H9 (cell line): ENCODE measurements at regions not wholly inside any gene's neighbourhood (a gene's known extent, or its start where the extent isn't known, plus 50 kb on each side); places are given as distances from the start of the nearest gene placed in this dataset.

Experiments
- DNase-seq: peaks from one replicate; pipeline ENCODE4 v3.0.0-alpha.2; 2017
- H2AFZ ChIP-seq: one replicate; pipeline ENCODE4 v1.6.1; 2013; ENCODE audit warnings: mild to moderate bottlenecking, low read length, control low read depth, moderate library complexity
- H2AK5ac ChIP-seq: 2 replicates; pipeline ENCODE4 v1.6.1; 2013; ENCODE audit warnings: low read length, control low read depth, mixed read lengths; ENCODE audit not compliant: insufficient read length
- H2BK120ac ChIP-seq: one replicate; pipeline ENCODE4 v1.6.1; 2013; ENCODE audit warnings: low read depth, mild to moderate bottlenecking, low read length, control low read depth, inconsistent platforms; ENCODE audit not compliant: poor library complexity, severe bottlenecking
- H2BK12ac ChIP-seq: 2 replicates; pipeline ENCODE4 v1.6.1; 2013; ENCODE audit warnings: low read length, control low read depth, mixed read lengths, low read depth; ENCODE audit not compliant: insufficient read length
- H2BK15ac ChIP-seq: 2 replicates; pipeline ENCODE4 v1.6.1; 2013; ENCODE audit warnings: low read depth, low read length, control low read depth
- H2BK20ac ChIP-seq: one replicate; pipeline ENCODE4 v1.6.1; 2013; ENCODE audit warnings: low read depth, mild to moderate bottlenecking, low read length, control low read depth, inconsistent platforms; ENCODE audit not compliant: poor library complexity, severe bottlenecking
- H2BK5ac ChIP-seq: 2 replicates; pipeline ENCODE4 v1.6.1; 2013; ENCODE audit warnings: low read length, control low read depth, mixed read lengths; ENCODE audit not compliant: insufficient read length
- H3K14ac ChIP-seq: 2 replicates; pipeline ENCODE4 v1.6.1; 2013; ENCODE audit warnings: low read length, control low read depth; ENCODE audit not compliant: insufficient read depth
- H3K18ac ChIP-seq: 2 replicates; pipeline ENCODE4 v1.6.1; 2013; ENCODE audit warnings: low read depth, mild to moderate bottlenecking, mixed read lengths, low read length, control low read depth; ENCODE audit not compliant: insufficient read length
- H3K23ac ChIP-seq: 2 replicates; pipeline ENCODE4 v1.6.1; 2013; ENCODE audit warnings: low read length, control low read depth, mixed read lengths, low read depth; ENCODE audit not compliant: insufficient read length
- H3K23me2 ChIP-seq: 2 replicates; pipeline ENCODE4 v1.6.1; 2013; ENCODE audit warnings: low read depth, mild to moderate bottlenecking, mixed read lengths, low read length, control low read depth; ENCODE audit not compliant: insufficient read length, poor library complexity, severe bottlenecking
- H3K27ac ChIP-seq: 2 replicates; pipeline ENCODE4 v1.5.1; 2013; ENCODE audit warnings: low read length, control low read depth, mixed read lengths, low read depth; ENCODE audit not compliant: insufficient read length
- H3K27me3 ChIP-seq: 2 replicates; pipeline ENCODE4 v1.6.1; 2013; ENCODE audit warnings: low read length, control low read depth, inconsistent platforms; ENCODE audit not compliant: insufficient read depth
- H3K4ac ChIP-seq: 2 replicates; pipeline ENCODE4 v1.6.1; 2013; ENCODE audit warnings: low read depth, mild to moderate bottlenecking, control low read depth, inconsistent platforms, low read length, moderate library complexity
- H3K4me1 ChIP-seq: 2 replicates; pipeline ENCODE4 v1.6.1; 2013; ENCODE audit warnings: low read length, control low read depth, inconsistent platforms; ENCODE audit not compliant: insufficient read depth
- H3K4me2 ChIP-seq: 2 replicates; pipeline ENCODE4 v1.6.1; 2013; ENCODE audit warnings: low read length, control low read depth, mixed read lengths; ENCODE audit not compliant: insufficient read length, insufficient read depth
- H3K56ac ChIP-seq: 2 replicates; pipeline ENCODE4 v1.6.1; 2013; ENCODE audit warnings: low read depth, mild to moderate bottlenecking, mixed read lengths, low read length, control low read depth; ENCODE audit not compliant: insufficient read length
- H3K79me1 ChIP-seq: 2 replicates; pipeline ENCODE4 v1.6.1; 2013; ENCODE audit warnings: low read depth, mild to moderate bottlenecking, moderate library complexity, low read length, control low read depth, inconsistent platforms; ENCODE audit not compliant: insufficient read depth, poor library complexity, severe bottlenecking
- H3K79me2 ChIP-seq: 2 replicates; pipeline ENCODE4 v1.6.1; 2013; ENCODE audit warnings: low read length, control low read depth, inconsistent platforms; ENCODE audit not compliant: insufficient read depth
- H3K9ac ChIP-seq: 2 replicates; pipeline ENCODE4 v1.6.1; 2013; ENCODE audit warnings: low read length, control low read depth, mixed read lengths; ENCODE audit not compliant: insufficient read length; ENCODE audit errors: extremely low read depth
- H3K9me3 ChIP-seq: one replicate; pipeline ENCODE4 v1.6.1; 2013; ENCODE audit warnings: low read depth, low read length, inconsistent platforms; ENCODE audit not compliant: control insufficient read depth
- H3T11ph ChIP-seq: one replicate; pipeline ENCODE4 v1.6.1; 2013; ENCODE audit warnings: mild to moderate bottlenecking, low read length, control low read depth, inconsistent platforms
- H4K20me1 ChIP-seq: one replicate; pipeline ENCODE4 v1.6.1; 2013; ENCODE audit not compliant: control insufficient read depth, insufficient read length, insufficient read depth
- H4K5ac ChIP-seq: 2 replicates; pipeline ENCODE4 v1.6.1; 2013; ENCODE audit warnings: low read depth, mild to moderate bottlenecking, mixed read lengths, low read length, control low read depth; ENCODE audit not compliant: insufficient read length
- H4K8ac ChIP-seq: replicated peaks from 2 replicates; pipeline ENCODE4 v1.6.1; 2013; ENCODE audit warnings: low read length, control low read depth, mixed read lengths, low read depth; ENCODE audit not compliant: insufficient read length
- H4K91ac ChIP-seq: 2 replicates; pipeline ENCODE4 v1.6.1; 2013; ENCODE audit warnings: low read depth, mild to moderate bottlenecking, moderate library complexity, mixed read lengths, low read length, control low read depth; ENCODE audit not compliant: insufficient read length
- H3K27ac Mint-ChIP-seq, 3 experiments: 2 replicates in 2 of 3; 3 replicates in 1 of 3; pipeline ENCODE4 v1.8.0; 2020 to 2021; ENCODE audit warnings: mixed read lengths in 3 of 3, mild to moderate bottlenecking in 1 of 3, moderate library complexity in 1 of 3
- H3K27me3 Mint-ChIP-seq: 2 replicates; pipeline ENCODE4 v1.8.0; 2021; ENCODE audit warnings: low read depth, mild to moderate bottlenecking, moderate library complexity, mixed read lengths
- H3K36me3 Mint-ChIP-seq, 3 experiments: 2 replicates in 2 of 3; 3 replicates in 1 of 3; pipeline ENCODE4 v1.8.0; 2020 to 2021; ENCODE audit warnings: low read depth in 3 of 3, mixed read lengths in 3 of 3; ENCODE audit not compliant: insufficient read depth in 1 of 3
- H3K4me1 Mint-ChIP-seq, 2 experiments: 2 replicates each; pipeline ENCODE4 v1.8.0; 2020; ENCODE audit warnings: mixed read lengths in 2 of 2
- H3K4me3 Mint-ChIP-seq, 2 experiments: 2 replicates in 1 of 2; 3 replicates in 1 of 2; pipeline ENCODE4 v1.8.0; 2020 to 2021; ENCODE audit warnings: mild to moderate bottlenecking in 2 of 2, mixed read lengths in 2 of 2, moderate library complexity in 1 of 2
- H3K9me3 Mint-ChIP-seq, 2 experiments: 2 replicates in 1 of 2; 3 replicates in 1 of 2; pipeline ENCODE4 v1.8.0; 2020; ENCODE audit warnings: mild to moderate bottlenecking in 2 of 2, mixed read lengths in 2 of 2, moderate library complexity in 1 of 2
- CTCF ChIP-seq: fragments of 200-600 bp; sonication (generic); conservative IDR thresholded peaks from 3 replicates; pipeline ENCODE4 v1.8.0; 2021; ENCODE audit warnings: antibody characterized with exemption, mild to moderate bottlenecking
- WGBS: extraction: QIAGEN DNeasy Blood & Tissue Kit; methylation state at CpG from one replicate; pipeline ENCODE4 v1.1.7; 2013; ENCODE audit warnings: missing lambda C conversion rate, low lambda C conversion rate, mixed read lengths; ENCODE audit not compliant: insufficient read length; ENCODE audit errors: extremely low coverage; 5-methylcytosine and 5-hydroxymethylcytosine counted together

DNA sequence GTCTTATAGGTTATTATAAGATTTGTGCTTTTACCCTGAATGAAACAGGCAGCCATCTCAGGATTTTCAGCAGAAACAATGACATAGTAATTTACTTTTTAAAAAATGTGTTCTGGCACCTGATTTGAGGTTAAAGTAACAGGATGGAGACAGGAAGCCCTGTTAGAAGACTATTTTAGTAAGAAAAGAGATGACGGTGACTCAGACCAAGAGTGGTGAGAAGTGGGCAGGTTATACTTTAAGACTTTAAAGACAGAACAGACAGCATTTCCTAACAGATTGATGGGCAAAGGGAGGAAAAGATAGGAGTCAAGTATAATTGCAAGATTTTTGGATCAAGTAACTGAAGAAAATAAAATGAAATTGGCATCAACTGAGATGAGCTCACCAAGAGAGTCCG, 436.8 kb upstream of the NR5A2 start:
- no peak for TF ChIP-seq CTCF
- no peak overlapping the region for H3K9ac ChIP-seq
- no peak overlapping the region for H3K4ac ChIP-seq
- no peak overlapping the region for H2BK120ac ChIP-seq
- H2AFZ ChIP-seq = no peak overlapping the region
- H2BK12ac ChIP-seq = no peak overlapping the region
- Mint-ChIP-seq H3K27ac (no peak overlapping the region; a peak in 1 of 7 replicates), H3K4me1 (peaks cover 0 to 9% of the 10 kb centered on the region in 2 experiments; a peak in 3 of 4 replicates), H3K36me3 (no peaks in the 10 kb centered on the region), H3K27me3 (no peaks in the 10 kb centered on the region), H3K4me3 (no peak overlapping the region), H3K9me3 (no peaks in the 10 kb centered on the region)
- H4K5ac ChIP-seq = no peak overlapping the region
- no peak overlapping the region for H3K23ac ChIP-seq
- no peaks in the 10 kb centered on the region for H3K4me1 ChIP-seq
- no peak overlapping the region for H2BK20ac ChIP-seq
- no peak overlapping the region for H3K14ac ChIP-seq
- DNase-seq = no peak
- no peak overlapping the region for H2BK5ac ChIP-seq
- H3K79me1 ChIP-seq = no peaks in the 10 kb centered on the region
- H3K23me2 ChIP-seq = no peaks in the 10 kb centered on the region
- no peak overlapping the region for H2BK15ac ChIP-seq
- no peaks in the 10 kb centered on the region for H3K9me3 ChIP-seq
- H3K27me3 ChIP-seq = no peaks in the 10 kb centered on the region
- no peaks in the 10 kb centered on the region for H3K79me2 ChIP-seq
- H4K91ac ChIP-seq = no peak overlapping the region
- H4K8ac ChIP-seq = no peak overlapping the region
- no peaks in the 10 kb centered on the region for H4K20me1 ChIP-seq
- H3T11ph ChIP-seq = no peak overlapping the region
- H3K18ac ChIP-seq = no peak overlapping the region
- no CpG with 5 or more reads among the region's 2 CpGs for WGBS
- no peak overlapping the region for H2AK5ac ChIP-seq
- H3K4me2 ChIP-seq = no peak overlapping the region
- no peak overlapping the region for H3K56ac ChIP-seq
- no peak overlapping the region for H3K27ac ChIP-seq
